HG03469 (cell line): ENCODE measurements at regions not wholly inside any gene's neighbourhood (a gene's known extent, or its start where the extent isn't known, plus 50 kb on each side); places are given as distances from the start of the nearest gene placed in this dataset.
"Not testable (repeated sequence)": the region's sequence is repeated elsewhere in the genome, so short reads cannot be mapped to it uniquely, and the experiment has no call there.

Source experiments
- ATAC-seq: cut with Tn5 transposase; IDR thresholded peaks from one replicate; pipeline ENCODE4 v1.9.1; 2021; ENCODE audit warnings: mild to moderate bottlenecking, moderate library complexity, moderate number of reproducible peaks; ENCODE audit not compliant: unreplicated experiment

GRCh38 chr13:50720861-50721671 is 122.4 kb downstream of the DLEU7 start:
- no peak for ATAC-seq

GRCh38 chr13:50721672-50721992 is 121.9 kb downstream of the DLEU7 start:
- no peak for ATAC-seq

GRCh38 chr13:50722440-50723125 is 120.9 kb downstream of the DLEU7 start:
- no peak for ATAC-seq

GRCh38 chr13:50724438-50724837 is 119.1 kb downstream of the DLEU7 start:
- ATAC-seq = no peak

- ATAC-seq = no peak
Observed at GRCh38 chr13:50724913-50725312, 118.6 kb downstream of the DLEU7 start.

GRCh38 chr13:50726164-50726563 is 117.3 kb downstream of the DLEU7 start:
- no peak for ATAC-seq

- ATAC-seq = no peak
Observed at GRCh38 chr13:50729177-50729576, 114.3 kb downstream of the DLEU7 start.

- no peak for ATAC-seq
Observed at GRCh38 chr13:50730496-50731351, 112.8 kb downstream of the DLEU7 start.

GRCh38 chr13:50731400-50731799 is 112.1 kb downstream of the DLEU7 start:
- ATAC-seq = no peak

- no peak for ATAC-seq
Observed at GRCh38 chr13:50732712-50733111, 110.8 kb downstream of the DLEU7 start.

- ATAC-seq = no peak
Observed at GRCh38 chr13:50733392-50733791, 110.1 kb downstream of the DLEU7 start.

GRCh38 chr13:50735071-50735470 is 108.4 kb downstream of the DLEU7 start:
- ATAC-seq = no peak

- ATAC-seq = no peak
Observed at GRCh38 chr13:50740052-50740741, 103.3 kb downstream of the DLEU7 start.

- ATAC-seq = no peak
Observed at GRCh38 chr13:50742353-50742752, 101.1 kb downstream of the DLEU7 start.

- ATAC-seq = no peak
Observed at GRCh38 chr13:50742968-50743367, 100.5 kb downstream of the DLEU7 start.

GRCh38 chr13:50744116-50744660 is 99.3 kb downstream of the DLEU7 start:
- no peak for ATAC-seq

GRCh38 chr13:50745542-50746115 is 97.9 kb downstream of the DLEU7 start:
- no peak for ATAC-seq

- ATAC-seq = no peak
Observed at GRCh38 chr13:50747737-50748350, 95.6 kb downstream of the DLEU7 start.

GRCh38 chr13:50753221-50753620 is 90.3 kb downstream of the DLEU7 start:
- ATAC-seq = not testable (repeated sequence)
